ENCODE measurements at regions not wholly inside any gene's neighbourhood (a gene's known extent, or its start where the extent isn't known, plus 50 kb on each side); places are given as distances from the start of the nearest gene placed in this dataset.

DNA sequence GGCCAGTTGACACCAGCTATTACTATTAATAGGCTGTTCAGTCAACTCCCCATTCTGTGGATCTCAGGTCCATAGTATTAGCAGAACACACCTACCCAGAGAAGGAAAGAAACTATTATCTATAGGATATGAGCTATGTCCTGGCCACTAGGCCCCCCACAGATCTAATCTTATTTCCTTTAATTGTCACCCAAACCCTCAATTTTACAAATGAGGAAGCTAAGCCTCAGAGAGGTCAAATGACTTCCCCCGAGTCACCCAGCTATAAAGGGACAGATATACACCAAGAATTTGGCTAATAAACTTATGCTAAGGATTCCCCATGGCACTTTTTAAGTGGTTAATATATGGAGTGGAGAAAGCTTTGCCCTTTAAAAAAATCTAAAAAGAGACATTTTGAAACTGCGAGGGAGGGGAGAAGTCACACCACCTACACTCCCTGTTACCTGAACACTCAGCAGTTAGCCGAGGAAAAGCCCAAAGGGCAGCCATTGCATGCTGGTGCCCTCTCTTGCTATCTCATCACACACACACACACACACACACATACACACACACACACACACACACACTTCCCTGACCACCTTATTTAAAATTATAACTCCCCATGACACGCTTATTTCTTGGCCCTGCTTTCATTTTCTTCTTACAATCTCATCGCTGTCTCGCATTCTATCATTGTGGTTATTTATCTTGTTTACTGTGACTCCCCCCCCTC is 157.0 kb upstream of the ADO start:
- intact Hi-C loops (cut with DNase I) = no loop called here
- Histone ChIP-seq H3K27me3 (ENCODE audit: control insufficient read depth, insufficient read depth) (no peaks in the 10 kb centered on the region), H3K27ac (ENCODE audit: low read length) (no peak overlapping the region), H3K4me3 (ENCODE audit: low read length) (no peak overlapping the region), H3K9me3 (ENCODE audit: control insufficient read depth, low read length) (no peaks in the 10 kb centered on the region), H3K4me1 (ENCODE audit: control insufficient read depth, insufficient read depth, low read length) (no peaks in the 10 kb centered on the region)
- DNase-seq (no peak), ATAC-seq (no peak)
- 87% methylated on average over 6 of the region's 6 CpGs for WGBS

DNA sequence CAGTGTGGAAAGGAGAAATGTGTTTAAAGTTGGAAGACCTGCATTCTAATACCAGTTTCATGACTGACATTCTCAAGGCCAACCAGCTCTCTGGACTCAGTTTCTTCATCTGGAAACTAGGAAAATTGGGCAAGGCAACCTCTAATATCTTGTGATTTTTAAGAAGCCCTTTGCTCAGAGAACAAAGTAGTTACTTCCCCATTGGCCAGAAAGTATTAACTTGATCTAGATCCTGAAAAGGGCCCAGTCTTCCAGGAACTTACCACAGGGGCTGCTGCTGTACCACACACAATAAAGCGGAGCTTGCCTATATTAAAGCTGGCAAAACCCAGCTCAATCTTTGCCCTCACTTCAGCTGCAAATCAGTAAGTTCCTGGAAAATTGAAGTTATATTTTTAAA is 155.6 kb upstream of the ADO start:
- H3K4me1 ChIP-seq (ENCODE audit: control insufficient read depth, insufficient read depth, low read length) = no peaks in the 10 kb centered on the region
- intact Hi-C loops (cut with DNase I) = no loop called here
- H3K4me3 ChIP-seq (ENCODE audit: low read length) = no peak overlapping the region
- no peak overlapping the region for H3K27ac ChIP-seq (ENCODE audit: low read length)
- 95% methylated on average over 1 of the region's 1 CpG for WGBS
- DNase-seq = no peak
- H3K27me3 ChIP-seq (ENCODE audit: control insufficient read depth, insufficient read depth) = no peaks in the 10 kb centered on the region
- no peaks in the 10 kb centered on the region for H3K9me3 ChIP-seq (ENCODE audit: control insufficient read depth, low read length)
- ATAC-seq = no peak

DNA sequence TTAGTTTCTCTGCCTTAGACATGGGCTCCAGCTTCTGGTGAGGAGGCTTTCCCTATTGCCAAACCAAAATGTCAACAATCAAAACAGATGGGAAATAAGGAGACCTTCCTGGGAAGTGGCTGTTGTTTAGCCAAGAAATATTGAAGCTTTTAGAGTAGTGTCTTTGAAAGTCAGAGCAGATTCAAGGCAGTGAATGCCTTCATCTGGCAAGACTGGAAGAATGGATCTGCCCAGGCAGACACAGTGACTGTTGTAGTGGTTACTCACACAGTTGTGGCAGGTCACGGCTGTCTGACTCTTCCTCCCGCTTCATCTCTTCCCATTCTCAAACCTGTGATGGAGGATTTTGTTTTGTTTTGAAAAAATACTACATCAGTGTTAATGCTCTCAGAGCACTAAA is 154.1 kb upstream of the ADO start:
- H3K27me3 ChIP-seq (ENCODE audit: control insufficient read depth, insufficient read depth) = no peaks in the 10 kb centered on the region
- H3K9me3 ChIP-seq (ENCODE audit: control insufficient read depth, low read length) = no peaks in the 10 kb centered on the region
- intact Hi-C loops (cut with DNase I) = no loop called here
- no peak overlapping the region for H3K4me3 ChIP-seq (ENCODE audit: low read length)
- DNase-seq (no peak), ATAC-seq (no peak)
- H3K27ac ChIP-seq (ENCODE audit: low read length) = no peak overlapping the region
- 92% methylated on average over 2 of the region's 2 CpGs for WGBS
- no peaks in the 10 kb centered on the region for H3K4me1 ChIP-seq (ENCODE audit: control insufficient read depth, insufficient read depth, low read length)

DNA sequence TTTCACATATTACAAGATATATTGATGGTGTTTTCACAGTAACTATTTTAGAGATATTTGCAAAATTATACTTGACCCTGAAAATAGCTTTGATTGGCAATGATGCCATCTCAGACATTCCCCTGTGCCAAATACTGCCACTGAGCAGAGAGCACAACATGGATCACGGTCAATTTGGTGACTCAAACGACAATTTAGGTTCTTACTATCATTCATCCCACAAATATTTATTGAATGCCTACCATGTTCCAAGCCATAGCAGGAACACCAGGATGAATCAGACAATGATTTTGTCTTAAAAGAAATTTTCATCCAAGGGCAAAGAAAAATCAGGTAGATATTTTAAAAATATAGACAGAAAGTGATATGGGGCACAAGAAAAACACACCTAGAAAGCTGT is 153.2 kb upstream of the ADO start:
- H3K4me1 ChIP-seq (ENCODE audit: control insufficient read depth, insufficient read depth, low read length) = no peaks in the 10 kb centered on the region
- 87% methylated on average over 2 of the region's 2 CpGs for WGBS
- DNase-seq (no peak), ATAC-seq (no peak)
- no peak overlapping the region for H3K27ac ChIP-seq (ENCODE audit: low read length)
- H3K27me3 ChIP-seq (ENCODE audit: control insufficient read depth, insufficient read depth) = no peaks in the 10 kb centered on the region
- intact Hi-C loops (cut with DNase I) = no loop called here
- H3K4me3 ChIP-seq (ENCODE audit: low read length) = no peak overlapping the region
- H3K9me3 ChIP-seq (ENCODE audit: control insufficient read depth, low read length) = no peaks in the 10 kb centered on the region

DNA sequence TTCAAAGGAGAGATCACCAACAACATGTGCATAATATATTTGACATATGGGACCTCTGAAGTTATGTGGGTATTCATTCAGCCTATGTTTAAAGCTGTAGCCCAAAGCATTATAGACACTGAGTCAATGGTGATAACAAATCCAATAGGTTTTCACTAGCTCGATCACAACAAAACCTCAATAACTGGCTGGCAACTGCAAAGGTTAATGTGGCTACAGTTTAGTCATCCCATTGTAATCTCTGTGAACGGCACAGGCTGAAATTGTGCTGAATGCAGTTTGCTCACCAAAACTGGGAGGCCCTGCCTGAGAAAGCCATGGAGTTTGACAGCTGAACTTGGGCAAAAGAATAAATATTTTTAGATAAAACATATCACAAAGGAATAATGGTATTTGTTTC is 152.4 kb upstream of the ADO start:
- no peak overlapping the region for H3K4me3 ChIP-seq (ENCODE audit: low read length)
- ATAC-seq = no peak
- no peaks in the 10 kb centered on the region for H3K9me3 ChIP-seq (ENCODE audit: control insufficient read depth, low read length)
- DNase-seq = no peak
- H3K4me1 ChIP-seq (ENCODE audit: control insufficient read depth, insufficient read depth, low read length) = no peaks in the 10 kb centered on the region
- 84% methylated on average over 2 of the region's 2 CpGs for WGBS
- intact Hi-C loops (cut with DNase I) = no loop called here
- no peak overlapping the region for H3K27ac ChIP-seq (ENCODE audit: low read length)
- H3K27me3 ChIP-seq (ENCODE audit: control insufficient read depth, insufficient read depth) = no peaks in the 10 kb centered on the region

DNA sequence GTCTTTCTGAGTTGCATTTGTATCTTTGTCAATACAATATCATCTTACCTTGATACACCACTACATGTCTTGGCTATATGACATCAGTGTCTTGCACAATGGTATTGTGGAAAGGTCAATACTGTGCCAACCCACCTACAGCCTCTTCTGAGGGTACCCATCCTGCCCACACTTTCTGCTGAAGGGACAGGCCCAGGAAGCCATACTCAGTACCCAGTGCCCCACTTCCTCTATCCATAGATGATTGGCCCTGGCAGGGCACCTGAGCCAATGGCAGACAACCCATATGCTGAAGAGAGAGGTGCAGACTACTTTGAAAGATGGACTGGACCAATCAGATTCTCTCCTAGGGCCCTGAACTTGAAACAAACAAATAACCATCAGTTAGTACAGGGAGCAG is 152.0 kb upstream of the ADO start:
- H3K9me3 ChIP-seq (ENCODE audit: control insufficient read depth, low read length) = no peaks in the 10 kb centered on the region
- H3K27me3 ChIP-seq (ENCODE audit: control insufficient read depth, insufficient read depth) = no peaks in the 10 kb centered on the region
- intact Hi-C loops (cut with DNase I) = no loop called here
- no peaks in the 10 kb centered on the region for H3K4me1 ChIP-seq (ENCODE audit: control insufficient read depth, insufficient read depth, low read length)
- ATAC-seq (no peak), DNase-seq (no peak)
- no peak overlapping the region for H3K4me3 ChIP-seq (ENCODE audit: low read length)
- no peak overlapping the region for H3K27ac ChIP-seq (ENCODE audit: low read length)

DNA sequence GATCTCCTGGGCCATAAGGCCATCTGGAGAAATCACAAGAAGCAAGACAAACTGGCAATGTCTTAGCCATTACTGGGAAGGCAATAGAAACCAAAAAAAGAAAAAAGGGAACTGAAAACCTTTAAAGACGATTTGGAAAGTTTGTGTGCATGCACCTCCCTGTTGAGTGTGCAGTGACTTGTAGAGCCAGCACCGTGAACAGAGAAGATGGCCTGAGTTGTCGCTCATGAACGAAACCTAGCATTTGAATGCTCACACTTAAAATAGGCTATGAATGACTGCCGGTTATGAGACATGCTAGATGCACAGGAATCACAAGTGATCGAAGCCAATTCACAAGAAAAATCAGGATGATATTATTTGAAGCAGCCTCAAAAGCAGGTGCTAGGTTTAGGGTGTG is 151.3 kb upstream of the ADO start:
- Histone ChIP-seq H3K4me1 (ENCODE audit: control insufficient read depth, insufficient read depth, low read length) (no peaks in the 10 kb centered on the region), H3K9me3 (ENCODE audit: control insufficient read depth, low read length) (no peaks in the 10 kb centered on the region), H3K27ac (ENCODE audit: low read length) (no peak overlapping the region), H3K4me3 (ENCODE audit: low read length) (no peak overlapping the region), H3K27me3 (ENCODE audit: control insufficient read depth, insufficient read depth) (no peaks in the 10 kb centered on the region)
- DNase-seq (no peak), ATAC-seq (no peak)
- 87% methylated on average over 6 of the region's 6 CpGs for WGBS
- intact Hi-C loops (cut with DNase I) = no loop called here

DNA sequence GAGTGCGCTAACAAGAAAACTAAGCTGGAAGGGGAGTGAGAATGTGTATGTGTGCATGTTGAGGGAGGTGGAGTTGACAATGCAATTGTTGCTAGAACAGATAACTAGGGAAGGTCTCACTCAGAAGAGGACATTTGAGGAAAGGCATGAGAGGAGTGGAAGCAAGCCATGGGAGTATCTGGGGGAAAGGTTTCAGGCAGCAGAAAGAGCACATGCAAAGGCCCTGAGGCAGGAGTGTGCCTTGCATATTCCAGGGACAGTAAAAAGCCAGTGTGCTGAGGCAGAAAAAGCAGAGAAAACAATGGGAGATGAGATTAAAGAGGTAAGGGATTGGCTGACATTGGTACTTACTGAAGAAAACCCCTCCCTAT is 149.6 kb upstream of the ADO start:
- 98% methylated on average over 1 of the region's 1 CpG for WGBS

DNA sequence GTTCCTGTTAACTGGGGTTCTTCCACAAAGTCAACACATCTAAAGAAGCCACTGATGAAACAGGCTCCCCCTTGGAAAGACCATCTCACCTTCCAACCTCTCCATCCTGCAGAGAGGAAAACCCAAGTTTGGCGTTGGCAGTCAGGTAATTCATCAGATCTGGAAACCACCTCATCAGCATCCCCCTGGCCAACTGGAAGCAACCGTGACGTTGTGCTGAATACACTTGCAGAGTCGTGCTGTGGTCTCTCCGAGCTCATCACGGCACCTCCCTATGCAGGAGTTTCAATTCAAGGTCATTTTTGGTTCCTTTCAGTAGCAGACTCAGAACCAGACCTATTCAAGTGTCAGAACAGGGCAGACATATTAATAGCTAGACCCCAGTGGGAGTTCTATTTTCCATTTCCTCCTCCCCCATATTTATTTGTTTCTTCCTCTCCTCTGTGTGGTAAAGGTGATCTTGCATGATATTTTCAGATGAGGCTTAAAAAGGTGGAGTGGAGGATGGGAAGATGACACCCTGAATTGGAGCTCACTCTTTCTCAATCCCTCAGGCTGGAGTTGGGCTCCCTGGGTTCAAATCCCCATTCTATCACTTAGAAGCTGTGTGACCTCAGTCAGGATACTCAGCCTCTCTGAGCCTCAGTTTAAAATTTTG is 149.1 kb upstream of the ADO start:
- intact Hi-C loops (cut with DNase I) = no loop called here
- WGBS = 88% methylated on average over 6 of the region's 6 CpGs
- Histone ChIP-seq H3K4me3 (ENCODE audit: low read length) (no peak overlapping the region), H3K27me3 (ENCODE audit: control insufficient read depth, insufficient read depth) (no peaks in the 10 kb centered on the region), H3K27ac (ENCODE audit: low read length) (no peak overlapping the region), H3K9me3 (ENCODE audit: control insufficient read depth, low read length) (no peaks in the 10 kb centered on the region), H3K4me1 (ENCODE audit: control insufficient read depth, insufficient read depth, low read length) (no peaks in the 10 kb centered on the region)
- ATAC-seq = no peak
- no peak for DNase-seq

More for the DNA sequence above, 149.6 kb upstream of the ADO start:
- Histone ChIP-seq H3K27me3 (ENCODE audit: control insufficient read depth, insufficient read depth) (no peaks in the 10 kb centered on the region), H3K4me1 (ENCODE audit: control insufficient read depth, insufficient read depth, low read length) (no peaks in the 10 kb centered on the region), H3K4me3 (ENCODE audit: low read length) (no peak overlapping the region), H3K9me3 (ENCODE audit: control insufficient read depth, low read length) (no peaks in the 10 kb centered on the region), H3K27ac (ENCODE audit: low read length) (no peak overlapping the region)
- no peak for DNase-seq
- ATAC-seq = no peak
- intact Hi-C loops (cut with DNase I) = no loop called here

DNA sequence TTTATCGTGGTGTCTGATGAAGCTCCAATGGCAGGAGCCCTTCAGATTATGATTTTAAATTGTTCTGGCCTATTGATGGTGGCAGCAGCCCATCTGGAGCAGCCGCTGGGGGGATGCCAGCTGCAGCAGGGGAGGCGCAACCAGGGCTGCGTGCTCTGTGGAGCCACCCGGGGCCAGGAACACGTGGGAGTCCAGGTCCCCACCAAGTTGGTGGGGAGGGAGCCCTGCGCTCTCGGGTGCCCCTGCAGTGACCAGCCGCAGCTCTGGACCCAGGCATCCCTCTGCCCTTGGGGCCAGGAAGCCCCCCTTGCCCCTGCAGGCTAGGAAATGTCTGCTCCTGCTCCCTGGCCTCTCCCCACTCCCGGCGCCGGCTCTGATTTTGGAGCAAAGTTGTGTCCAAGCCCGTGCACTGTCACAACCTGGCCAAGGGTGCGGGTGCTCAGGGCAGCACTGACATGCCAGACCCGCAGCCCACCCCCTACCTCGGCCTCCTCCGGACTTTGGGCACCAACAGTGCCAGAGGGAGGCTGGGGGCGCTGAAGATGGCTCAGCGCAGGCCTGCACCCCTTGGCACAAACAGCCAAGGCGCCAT is 147.2 kb upstream of the ADO start:
- Histone ChIP-seq H3K9me3 (ENCODE audit: control insufficient read depth, low read length) (no peaks in the 10 kb centered on the region), H3K27ac (ENCODE audit: low read length) (no peak overlapping the region), H3K4me3 (ENCODE audit: low read length) (no peak overlapping the region), H3K4me1 (ENCODE audit: control insufficient read depth, insufficient read depth, low read length) (no peaks in the 10 kb centered on the region), H3K27me3 (ENCODE audit: control insufficient read depth, insufficient read depth) (no peaks in the 10 kb centered on the region)
- ATAC-seq (no peak), DNase-seq (peak in 1 of 3 donors; percentile 49)
- intact Hi-C loops (cut with DNase I) = no loop called here
- 80% methylated on average over 20 of the region's 20 CpGs for WGBS

DNA sequence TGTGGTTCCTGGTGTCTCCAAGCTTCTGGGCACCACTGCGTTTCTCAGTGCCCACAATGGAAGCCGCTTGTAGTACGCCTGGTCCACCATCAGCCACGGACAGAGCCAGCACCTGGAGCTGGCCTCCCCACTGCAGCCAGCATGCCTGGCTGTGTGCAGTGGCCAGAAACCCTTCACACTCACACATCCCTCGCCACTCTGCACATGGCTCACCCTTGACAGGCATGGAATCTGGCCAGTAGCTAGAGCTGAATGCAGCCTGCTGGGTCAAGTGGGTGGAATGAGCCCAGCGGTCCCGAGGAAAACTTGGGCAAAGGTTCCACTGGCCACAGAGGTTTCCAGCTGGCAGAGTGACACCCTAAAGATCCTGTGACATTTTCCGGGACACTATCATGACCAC is 146.0 kb upstream of the ADO start:
- DNase-seq (peak; percentile 35 to 76 (median 75)), ATAC-seq (peak; percentile 86 to 90)
- Histone ChIP-seq H3K4me3 (ENCODE audit: low read length) (no peak overlapping the region), H3K27ac (ENCODE audit: low read length) (no peak overlapping the region), H3K27me3 (ENCODE audit: control insufficient read depth, insufficient read depth) (no peaks in the 10 kb centered on the region), H3K4me1 (ENCODE audit: control insufficient read depth, insufficient read depth, low read length) (no peaks in the 10 kb centered on the region), H3K9me3 (ENCODE audit: control insufficient read depth, low read length) (no peaks in the 10 kb centered on the region)
- intact Hi-C loops (cut with DNase I) = no loop called here
- 62% methylated on average over 8 of the region's 8 CpGs for WGBS

All from right cardiac atrium (tissue), 5 donors.